Right atrium auricular region (tissue), 2 donors: ENCODE measurements at regions not wholly inside any gene's neighbourhood (a gene's known extent, or its start where the extent isn't known, plus 50 kb on each side); places are given as distances from the start of the nearest gene placed in this dataset.
A peak's percentile ranks its signal among the peaks of the same experiment; 100 is the strongest.

ENCODE experiments used
- DNase-seq: peaks from one replicate; pipeline ENCODE4 v3.0.0-alpha.2; 2019; ENCODE audit warnings: low spot score
- H3K27ac ChIP-seq, 2 donors: fragments of 200-600 bp; sonication (generic); 1 replicate in 1 of 2; 2 replicates in 1 of 2; pipeline ENCODE4 v1.5.1; 2016 to 2019
- H3K27me3 ChIP-seq, 2 donors: fragments of 200-600 bp; sonication (generic); one replicate each; pipeline versions ENCODE4 v1.5.1 to v1.6.0; 2017 to 2019
- H3K36me3 ChIP-seq: fragments of 200-600 bp; sonication (generic); one replicate; pipeline ENCODE4 v1.5.1; 2016
- H3K4me1 ChIP-seq, 2 donors: fragments of 200-600 bp; sonication (generic); one replicate each; pipeline versions ENCODE4 v1.5.1 to v1.6.0; 2017 to 2019
- H3K4me3 ChIP-seq, 2 donors: fragments of 200-600 bp; sonication (generic); 1 replicate in 1 of 2; 2 replicates in 1 of 2; pipeline ENCODE4 v1.5.1; 2017 to 2019; ENCODE audit warnings: mild to moderate bottlenecking in 1 of 2, moderate library complexity in 1 of 2
- H3K9me3 ChIP-seq, 2 donors: fragments of 200-600 bp; sonication (generic); one replicate each; pipeline ENCODE4 v1.5.1; 2019
- TF ChIP-seq, protein P1 (sequence below), 2 donors: fragments of 200-600 bp; sonication (generic); IDR thresholded peaks; one replicate each; pipeline ENCODE4 v1.5.1; 2019; ENCODE audit warnings: antibody characterized with exemption in 2 of 2

- no peak for DNase-seq
- Histone ChIP-seq H3K27me3 (no peaks in the 10 kb centered on the region), H3K27ac (no peak overlapping the region), H3K9me3 (no peaks in the 10 kb centered on the region), H3K4me3 (no peak overlapping the region), H3K4me1 (peaks cover 0 to 6% of the 10 kb centered on the region in 2 donors), H3K36me3 (no peaks in the 10 kb centered on the region)
- TF ChIP-seq, protein P1, sequence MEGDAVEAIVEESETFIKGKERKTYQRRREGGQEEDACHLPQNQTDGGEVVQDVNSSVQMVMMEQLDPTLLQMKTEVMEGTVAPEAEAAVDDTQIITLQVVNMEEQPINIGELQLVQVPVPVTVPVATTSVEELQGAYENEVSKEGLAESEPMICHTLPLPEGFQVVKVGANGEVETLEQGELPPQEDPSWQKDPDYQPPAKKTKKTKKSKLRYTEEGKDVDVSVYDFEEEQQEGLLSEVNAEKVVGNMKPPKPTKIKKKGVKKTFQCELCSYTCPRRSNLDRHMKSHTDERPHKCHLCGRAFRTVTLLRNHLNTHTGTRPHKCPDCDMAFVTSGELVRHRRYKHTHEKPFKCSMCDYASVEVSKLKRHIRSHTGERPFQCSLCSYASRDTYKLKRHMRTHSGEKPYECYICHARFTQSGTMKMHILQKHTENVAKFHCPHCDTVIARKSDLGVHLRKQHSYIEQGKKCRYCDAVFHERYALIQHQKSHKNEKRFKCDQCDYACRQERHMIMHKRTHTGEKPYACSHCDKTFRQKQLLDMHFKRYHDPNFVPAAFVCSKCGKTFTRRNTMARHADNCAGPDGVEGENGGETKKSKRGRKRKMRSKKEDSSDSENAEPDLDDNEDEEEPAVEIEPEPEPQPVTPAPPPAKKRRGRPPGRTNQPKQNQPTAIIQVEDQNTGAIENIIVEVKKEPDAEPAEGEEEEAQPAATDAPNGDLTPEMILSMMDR (IDR thresholded peaks at IDR 0.05) = no peak
These were observed 192.3 kb downstream of the FGFR2 start for GRCh38 chr10:121405953-121406352.

- DNase-seq = no peak
- Histone ChIP-seq H3K9me3 (no peaks in the 10 kb centered on the region), H3K4me3 (no peak overlapping the region), H3K36me3 (no peaks in the 10 kb centered on the region), H3K4me1 (peaks cover 0 to 6% of the 10 kb centered on the region in 2 donors), H3K27ac (no peak overlapping the region), H3K27me3 (no peaks in the 10 kb centered on the region)
- TF ChIP-seq, protein P1 (IDR thresholded peaks at IDR 0.05) = no peak
These were observed 191.3 kb downstream of the FGFR2 start for GRCh38 chr10:121406823-121407545.

DNA sequence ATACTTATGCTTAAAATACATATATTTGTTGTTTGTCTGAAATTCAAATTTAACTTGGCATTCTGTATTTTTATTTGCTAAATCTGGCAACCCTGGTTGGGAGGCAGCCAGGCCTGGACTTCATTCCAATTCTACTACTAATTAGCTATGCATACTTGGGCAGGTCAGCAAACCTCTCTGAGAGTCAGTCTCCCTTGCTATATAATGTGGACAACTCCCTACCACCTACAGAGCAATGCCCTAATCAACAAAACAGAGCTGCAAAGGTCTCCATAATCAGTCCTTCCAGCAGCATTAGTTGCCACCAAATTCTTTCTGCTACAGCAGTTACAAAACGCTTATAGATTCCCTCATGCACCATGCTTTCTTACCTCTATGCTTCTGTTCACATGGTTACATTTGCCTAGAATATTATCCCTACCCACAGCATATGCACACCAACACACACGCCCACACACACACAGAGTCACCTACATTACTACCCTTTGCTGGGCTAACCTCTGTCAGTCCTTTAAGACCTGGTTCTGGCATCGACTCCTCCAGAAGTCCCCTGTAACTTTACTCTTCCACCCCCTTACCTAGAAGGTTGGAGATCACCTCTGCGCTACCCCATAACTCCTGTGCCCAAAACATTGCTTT lies 188.7 kb downstream of the FGFR2 start:
- Histone ChIP-seq H3K4me3 (no peak overlapping the region), H3K9me3 (no peaks in the 10 kb centered on the region), H3K27ac (no peak overlapping the region), H3K4me1 (peaks cover 0 to 6% of the 10 kb centered on the region in 2 donors), H3K27me3 (no peaks in the 10 kb centered on the region), H3K36me3 (no peaks in the 10 kb centered on the region)
- peak; percentile 32 for DNase-seq
- TF ChIP-seq, protein P1 (IDR thresholded peaks at IDR 0.05) = no peak

GRCh38 chr10:121411004-121411403 lies 187.2 kb downstream of the FGFR2 start:
- H3K4me1 ChIP-seq = no peaks in the 10 kb centered on the region
- TF ChIP-seq, protein P1 (IDR thresholded peaks at IDR 0.05) = no peak
- H3K36me3 ChIP-seq = no peaks in the 10 kb centered on the region
- no peaks in the 10 kb centered on the region for H3K27me3 ChIP-seq
- peak; percentile 16 for DNase-seq
- no peak overlapping the region for H3K27ac ChIP-seq
- H3K4me3 ChIP-seq = no peak overlapping the region
- H3K9me3 ChIP-seq = no peaks in the 10 kb centered on the region

DNA sequence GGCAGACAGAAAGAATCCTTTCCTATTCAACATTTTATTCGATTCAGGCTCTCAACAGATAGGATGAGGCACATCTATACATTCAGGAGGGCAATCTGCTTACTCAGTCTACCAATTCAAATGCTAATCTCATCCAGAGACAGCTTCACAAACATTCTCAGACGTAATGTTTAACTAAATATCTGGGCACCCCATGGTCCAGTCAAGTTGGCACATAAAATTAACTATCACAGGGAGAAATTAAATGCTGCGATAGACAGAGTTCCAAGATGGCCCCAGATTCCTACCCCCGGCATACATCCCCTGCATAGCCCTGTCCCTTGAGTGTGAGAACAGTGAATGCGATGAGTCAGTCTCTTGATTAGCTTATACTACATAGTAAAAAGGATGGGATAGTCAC lies 184.3 kb downstream of the FGFR2 start:
- no peak for DNase-seq
- TF ChIP-seq, protein P1 (IDR thresholded peaks at IDR 0.05) = no peak
- Histone ChIP-seq H3K27ac (no peak overlapping the region), H3K4me3 (no peak overlapping the region), H3K27me3 (no peaks in the 10 kb centered on the region), H3K36me3 (no peaks in the 10 kb centered on the region), H3K9me3 (no peaks in the 10 kb centered on the region), H3K4me1 (no peaks in the 10 kb centered on the region)
